HG02852 (cell line): ENCODE measurements at regions not wholly inside any gene's neighbourhood (a gene's known extent, or its start where the extent isn't known, plus 50 kb on each side); places are given as distances from the start of the nearest gene placed in this dataset.

Experiments used
- ATAC-seq: cut with Tn5 transposase; IDR thresholded peaks from one replicate; pipeline ENCODE4 v1.9.1; 2021; ENCODE audit warnings: mild to moderate bottlenecking, moderate library complexity; ENCODE audit not compliant: unreplicated experiment

GRCh38 chr2:21590026-21590690 lies 466.4 kb downstream of the TDRD15 start:
- no peak for ATAC-seq

DNA sequence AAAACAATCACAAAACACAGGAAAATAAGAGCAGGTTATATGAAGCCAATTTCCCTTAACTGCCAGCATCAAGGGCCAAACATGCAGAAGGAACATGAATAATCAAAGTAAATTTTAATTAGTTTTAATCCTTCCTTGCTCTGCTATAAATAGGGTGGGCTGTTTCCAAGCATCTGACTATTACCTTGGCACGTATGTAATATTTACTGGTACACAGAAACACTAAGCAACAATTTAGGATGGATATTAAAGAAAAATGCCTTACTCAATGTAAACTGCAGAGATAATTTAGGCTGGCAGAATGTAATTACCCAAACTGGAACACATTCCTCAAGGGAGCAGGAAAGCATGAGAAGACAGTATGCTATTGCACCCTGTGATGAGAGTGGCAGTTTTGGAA lies 468.2 kb downstream of the TDRD15 start:
- ATAC-seq, result no peak

DNA sequence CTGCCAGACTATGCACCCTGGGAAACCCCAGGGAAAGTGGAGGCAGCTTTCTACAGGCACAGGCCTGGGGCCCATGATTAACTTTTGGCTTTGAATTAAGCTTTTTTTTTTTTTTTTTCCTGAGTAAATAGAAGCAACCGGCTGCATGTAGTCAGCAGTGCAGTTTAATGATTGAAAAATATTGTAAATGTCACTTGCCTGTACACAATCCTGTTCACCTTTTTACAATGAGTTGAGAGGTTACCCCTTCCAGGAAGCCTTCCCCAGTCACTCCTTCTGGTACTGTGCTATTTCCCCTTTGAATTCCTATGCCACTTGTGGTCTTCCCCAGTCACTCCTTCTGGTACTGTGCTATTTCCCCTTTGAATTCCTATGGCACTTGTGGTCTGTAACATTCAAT lies 475.6 kb downstream of the TDRD15 start:
- ATAC-seq, result no peak

DNA sequence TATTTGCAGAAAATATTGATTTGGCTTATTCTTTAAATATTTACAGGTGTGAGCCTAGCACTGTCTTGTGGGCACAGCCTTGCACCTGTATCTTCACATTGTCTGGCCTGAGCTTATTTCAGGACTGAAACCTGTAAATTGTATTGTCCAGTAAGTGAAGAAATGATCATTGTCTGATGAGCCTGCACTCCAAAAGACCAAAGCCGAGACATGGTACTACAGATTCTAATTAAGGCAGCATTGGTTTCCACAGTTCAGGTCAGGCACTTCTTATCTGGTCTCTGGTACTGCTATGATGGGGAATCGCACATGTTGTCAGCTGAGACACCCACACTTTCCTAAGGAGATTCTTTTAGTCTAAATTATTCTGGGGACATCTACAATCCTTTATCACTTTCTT lies 479.0 kb downstream of the TDRD15 start:
- ATAC-seq, result no peak

DNA sequence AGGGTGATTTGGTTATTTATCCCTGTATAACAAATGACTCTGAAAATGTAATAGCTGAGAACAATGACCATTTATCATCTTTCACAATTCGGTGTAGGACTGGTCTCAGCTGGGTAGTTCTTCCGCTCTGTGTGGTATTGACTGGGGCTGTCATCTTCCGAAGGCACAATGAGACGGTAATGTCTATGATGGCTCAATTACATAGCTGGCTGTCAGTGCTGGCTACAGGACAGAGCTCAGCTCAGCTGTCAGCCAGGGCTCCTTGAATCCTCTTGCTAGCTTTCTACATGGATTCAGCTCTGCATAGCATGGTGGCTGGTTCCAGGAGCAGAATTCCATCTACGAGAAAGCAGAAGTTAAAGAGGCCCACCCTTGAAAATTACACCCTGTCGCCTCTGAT lies 483.8 kb downstream of the TDRD15 start:
- no peak for ATAC-seq

DNA sequence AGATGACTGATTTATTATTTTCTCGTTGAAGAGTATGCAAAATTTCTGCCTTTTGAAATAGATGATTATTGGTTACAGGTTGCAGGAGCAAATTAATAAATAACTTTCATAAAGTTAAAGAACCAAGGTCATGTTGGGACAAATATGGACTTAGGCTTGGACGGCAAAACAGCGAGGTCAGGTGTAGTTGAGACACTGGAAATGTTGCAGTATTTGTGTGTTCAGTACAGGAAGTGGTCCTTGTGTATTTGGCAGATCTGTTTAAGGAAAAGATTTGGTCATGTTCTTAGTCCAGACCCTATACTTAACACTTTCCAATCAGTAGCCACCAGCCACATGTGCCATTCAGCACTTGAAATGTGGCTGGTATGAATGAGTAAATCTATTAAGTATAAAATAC lies 486.5 kb downstream of the TDRD15 start:
- no peak for ATAC-seq

DNA sequence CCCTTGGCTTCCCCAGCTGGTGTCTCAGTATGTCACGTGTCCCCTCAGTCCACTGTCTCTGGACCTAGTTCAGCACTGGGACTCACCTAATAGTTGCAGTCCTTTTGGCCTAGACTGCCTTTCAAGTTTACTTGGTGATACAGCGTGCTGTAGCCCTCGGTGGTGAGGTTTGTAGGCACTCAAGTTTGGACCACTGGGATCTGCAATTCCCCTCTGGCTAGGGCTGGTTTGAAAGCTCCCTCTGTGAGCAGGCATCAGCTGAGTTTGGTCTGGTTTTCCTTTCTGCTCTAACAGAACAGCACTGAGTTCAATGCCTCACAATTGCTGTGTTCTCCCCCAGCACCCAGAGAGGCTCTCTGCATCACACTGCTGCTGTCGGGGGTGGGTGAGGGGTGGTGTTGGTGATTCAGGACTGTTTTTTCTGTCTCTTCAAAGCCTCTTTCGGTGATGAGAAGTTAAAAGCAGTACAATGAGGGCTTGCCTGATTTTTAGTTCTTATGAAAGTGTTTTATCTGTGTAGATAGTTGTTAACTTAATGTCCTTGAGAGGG lies 494.2 kb downstream of the TDRD15 start:
- no peak for ATAC-seq

GRCh38 chr2:21620771-21621170 lies 497.0 kb downstream of the TDRD15 start:
- no peak for ATAC-seq

DNA sequence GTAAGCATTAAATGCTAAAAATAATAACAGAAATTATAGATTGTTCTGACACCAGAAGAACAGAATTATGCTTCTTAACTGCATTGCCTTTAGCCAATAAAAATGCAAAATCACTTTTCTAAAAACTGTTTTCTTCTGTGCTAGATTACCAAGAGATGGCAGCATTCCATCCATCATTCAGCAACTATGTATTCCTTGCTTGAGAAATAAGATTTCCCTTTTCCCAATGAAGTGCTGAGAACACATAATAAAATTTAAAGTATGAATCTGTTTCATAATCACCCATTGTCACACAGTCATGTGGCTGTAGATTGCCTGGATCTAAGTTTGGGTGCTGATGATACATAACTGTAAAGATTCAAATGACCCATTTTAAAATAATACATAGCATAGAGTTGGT lies 504.2 kb downstream of the TDRD15 start:
- no peak for ATAC-seq

GRCh38 chr2:21633015-21633414 lies 509.2 kb downstream of the TDRD15 start:
- ATAC-seq, result no peak

DNA sequence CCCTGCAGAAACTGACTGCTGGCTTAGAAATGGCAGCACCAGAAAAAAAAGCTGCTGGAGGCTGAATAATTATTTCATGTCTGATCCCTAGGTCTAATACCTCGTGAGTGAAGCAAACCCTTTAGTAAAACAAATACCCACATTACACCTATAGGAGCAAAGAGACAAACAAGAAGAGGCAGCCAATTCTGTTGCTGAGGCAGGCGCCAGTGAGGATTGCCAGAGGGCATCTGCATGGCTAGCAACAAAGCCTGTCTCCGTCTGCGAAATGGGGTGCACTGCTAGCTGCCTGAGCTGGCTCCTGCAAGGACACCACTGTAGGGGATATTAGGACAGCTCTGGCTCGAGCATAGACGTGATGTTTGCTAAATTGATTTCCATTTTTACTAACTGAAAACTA lies 509.7 kb downstream of the TDRD15 start:
- no peak for ATAC-seq

DNA sequence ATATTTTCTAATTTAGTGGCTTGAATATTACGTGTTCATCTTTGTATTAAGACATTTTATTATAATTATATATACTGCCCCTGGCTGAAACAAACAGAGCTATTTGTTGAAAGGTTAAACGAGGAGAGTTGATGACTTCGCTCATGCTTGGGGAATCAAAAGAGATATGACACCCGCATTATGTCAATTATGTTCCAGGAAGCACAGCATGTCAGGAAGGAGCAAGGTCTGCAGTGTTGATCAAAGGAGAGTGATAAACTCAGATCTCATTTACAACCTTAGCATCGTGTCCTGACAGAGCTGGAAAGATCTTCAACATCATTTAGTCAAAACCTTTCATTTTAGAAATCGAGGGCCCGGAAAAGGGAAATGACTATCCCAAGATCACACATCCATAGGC lies 510.1 kb downstream of the TDRD15 start:
- ATAC-seq, result no peak

DNA sequence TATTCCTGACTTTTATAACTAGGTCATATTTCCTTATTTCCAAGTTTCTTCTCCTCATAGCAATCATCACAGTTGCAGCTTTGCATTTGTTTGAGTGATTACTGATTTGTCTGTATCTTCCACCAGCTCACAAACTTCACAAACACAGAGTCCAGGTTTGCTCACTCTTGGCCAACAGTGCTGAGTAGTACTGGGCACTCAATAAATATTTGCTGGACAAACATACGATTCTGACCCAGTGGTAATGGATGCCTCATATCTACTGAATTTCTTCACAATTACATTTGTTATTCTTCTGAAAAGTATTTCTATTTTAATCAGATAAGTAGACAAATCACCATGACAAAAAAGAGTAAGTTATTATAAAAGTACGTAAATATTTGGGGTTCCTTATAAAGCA lies 516.3 kb downstream of the TDRD15 start:
- no peak for ATAC-seq

DNA sequence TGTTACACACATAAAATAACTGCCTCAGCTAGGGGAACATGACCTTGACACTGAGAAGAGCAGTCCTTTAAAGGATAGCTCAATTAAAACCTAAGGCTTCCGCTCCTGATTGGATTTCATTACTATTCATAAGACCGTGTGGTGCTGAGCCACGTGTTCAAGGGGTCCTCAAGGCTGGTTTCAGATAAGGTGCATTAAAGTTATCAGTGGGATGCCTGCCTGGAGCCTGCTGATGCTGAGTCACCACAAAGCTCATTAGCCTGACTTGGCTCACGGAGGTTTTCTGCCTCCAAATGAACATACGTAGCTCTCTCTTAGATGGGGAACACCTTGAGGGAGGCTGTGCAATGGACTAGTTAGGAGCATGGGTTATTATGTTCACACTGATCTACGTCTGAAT lies 518.9 kb downstream of the TDRD15 start:
- ATAC-seq, result no peak

DNA sequence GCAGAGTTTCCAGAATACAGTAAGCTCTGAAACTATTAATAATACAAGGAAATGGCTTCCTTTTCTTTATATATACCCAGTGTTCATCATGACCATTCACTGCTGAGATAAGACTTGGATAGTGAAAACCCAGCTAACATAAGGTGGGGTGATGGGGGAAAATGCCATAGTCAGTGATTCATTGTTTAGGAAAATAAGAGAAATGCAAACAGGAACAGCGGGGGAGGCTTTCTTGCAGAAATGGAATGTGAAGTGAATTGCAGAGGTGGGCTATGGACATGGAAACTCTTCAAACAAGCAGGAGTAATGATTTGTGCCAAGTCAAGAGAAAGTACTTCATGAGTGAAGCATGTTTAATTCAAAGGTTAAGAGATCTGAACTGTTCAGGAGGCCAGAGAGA lies 519.4 kb downstream of the TDRD15 start:
- no peak for ATAC-seq

DNA sequence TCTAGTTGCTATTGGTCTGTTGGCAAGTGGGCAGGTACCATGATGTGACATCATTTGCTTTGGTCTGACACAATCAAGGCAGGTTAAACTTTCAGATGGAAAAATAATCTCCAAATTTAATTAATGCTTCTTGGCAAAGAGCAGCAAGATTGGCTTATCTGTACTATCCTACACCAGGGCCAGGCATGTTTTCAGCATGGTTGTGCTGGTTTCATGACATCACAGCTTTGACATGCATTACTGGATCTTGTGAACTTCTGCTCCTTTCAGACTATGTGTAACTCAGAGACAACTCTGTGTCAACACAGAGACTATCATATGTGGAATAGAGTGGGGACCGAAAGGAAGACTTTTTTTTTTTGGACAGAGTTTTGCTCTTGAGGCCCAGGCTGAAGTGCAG lies 520.5 kb downstream of the TDRD15 start:
- ATAC-seq, result no peak

- no peak for ATAC-seq
These were observed 522.6 kb downstream of the TDRD15 start for GRCh38 chr2:21646345-21646744.

GRCh38 chr2:21650569-21650968 lies 526.8 kb downstream of the TDRD15 start:
- no peak for ATAC-seq

DNA sequence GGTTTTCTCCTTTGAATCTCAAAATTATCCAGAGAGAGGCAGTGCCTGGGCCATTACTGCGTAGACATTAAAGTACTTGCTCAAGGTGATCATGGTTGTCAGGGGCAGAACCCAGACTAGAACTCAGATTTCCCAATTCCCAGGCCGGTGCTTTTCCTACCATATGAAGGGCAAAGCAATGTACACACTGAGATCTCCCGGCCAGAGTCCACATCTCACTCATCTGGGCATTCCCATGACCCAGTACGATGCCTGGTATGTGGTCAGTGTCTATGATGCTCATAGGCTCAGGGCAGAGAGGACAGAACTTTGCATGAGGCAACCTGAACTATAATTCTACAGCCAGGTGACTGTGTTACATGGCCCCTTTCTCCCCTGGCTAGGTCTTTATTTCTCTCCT lies 531.4 kb downstream of the TDRD15 start:
- ATAC-seq, result no peak

DNA sequence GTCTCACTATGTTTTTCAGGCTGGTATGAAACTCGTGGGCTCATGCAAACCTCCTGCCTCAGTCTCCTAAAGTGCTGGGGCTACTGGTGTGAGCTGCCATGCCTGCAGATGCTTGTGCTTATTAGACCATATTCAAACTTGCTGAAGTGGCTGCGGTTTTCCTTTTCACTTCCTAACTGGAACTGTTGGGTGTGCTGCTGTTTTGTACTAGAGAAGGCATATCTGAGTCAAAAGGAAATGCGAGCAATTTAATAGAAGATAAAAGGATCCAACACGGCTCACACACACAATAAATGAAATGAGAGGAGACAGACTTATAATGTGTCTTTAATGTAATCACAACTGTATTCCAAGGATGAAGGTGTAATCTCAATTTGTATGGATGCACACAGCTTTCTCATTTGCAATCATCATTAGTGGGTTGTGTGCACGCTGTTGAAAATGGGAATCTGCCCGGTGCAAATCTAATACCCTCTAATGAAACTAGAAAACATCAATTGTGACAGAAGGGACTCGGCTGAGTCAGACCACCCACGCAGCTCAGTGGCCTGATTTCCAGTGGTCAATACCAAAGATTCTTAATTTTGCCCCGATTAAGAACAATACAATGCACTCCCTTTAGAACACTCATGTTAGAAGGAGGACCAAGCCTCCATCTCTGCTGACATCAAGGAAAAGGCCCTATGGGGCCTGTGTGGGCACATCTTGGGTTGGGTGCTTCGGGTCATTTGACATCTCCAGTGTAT lies 532.7 kb downstream of the TDRD15 start:
- no peak for ATAC-seq

GRCh38 chr2:21657445-21657844 lies 533.7 kb downstream of the TDRD15 start:
- no peak for ATAC-seq

GRCh38 chr2:21658269-21658668 lies 534.5 kb downstream of the TDRD15 start:
- ATAC-seq, result no peak
